Nucleus accumbens (tissue), 56 donors: ENCODE measurements at regions not wholly inside any gene's neighbourhood (a gene's known extent, or its start where the extent isn't known, plus 50 kb on each side); places are given as distances from the start of the nearest gene placed in this dataset.
"Not testable (repeated sequence)": the region's sequence is repeated elsewhere in the genome, so short reads cannot be mapped to it uniquely, and the experiment has no call there.

Experiments used
- DNase-seq, 56 donors: peaks; one replicate each; lab custom pipeline; 2025; lab: John Stamatoyannopoulos, UW

- DNase-seq: peak in 14 of 56 donors; percentile 1 to 43 (median 18)
These were observed 141.7 kb upstream of the PFKP start for GRCh38 chr10:2925631-2926030.

GRCh38 chr10:2924431-2924830, 142.9 kb upstream of the PFKP start:
- no peak for DNase-seq

GRCh38 chr10:2921956-2922680, 145.2 kb upstream of the PFKP start:
- DNase-seq: no peak

- DNase-seq: no peak
These were observed 146.7 kb upstream of the PFKP start for GRCh38 chr10:2920637-2921036.

GRCh38 chr10:2920168-2920567, 147.2 kb upstream of the PFKP start:
- DNase-seq: no peak

- DNase-seq: no peak
These were observed 148.3 kb upstream of the PFKP start for GRCh38 chr10:2919016-2919415.

GRCh38 chr10:2918489-2918888, 148.9 kb upstream of the PFKP start:
- DNase-seq: no peak

GRCh38 chr10:2917926-2918325, 149.4 kb upstream of the PFKP start:
- DNase-seq: no peak

GRCh38 chr10:2915412-2915811, 151.9 kb upstream of the PFKP start:
- DNase-seq: no peak

- DNase-seq: no peak
These were observed 152.6 kb upstream of the PFKP start for GRCh38 chr10:2914741-2915140.

GRCh38 chr10:2913474-2913873, 153.9 kb upstream of the PFKP start:
- no peak for DNase-seq

- no peak for DNase-seq
These were observed 156.7 kb upstream of the PFKP start for GRCh38 chr10:2910656-2911055.

- no peak for DNase-seq
These were observed 157.4 kb upstream of the PFKP start for GRCh38 chr10:2909921-2910320.

GRCh38 chr10:2908851-2909630, 158.3 kb upstream of the PFKP start:
- no peak for DNase-seq

- DNase-seq: no peak
These were observed 160.4 kb upstream of the PFKP start for GRCh38 chr10:2906974-2907373.

- DNase-seq: no peak
These were observed 161.5 kb upstream of the PFKP start for GRCh38 chr10:2905851-2906250.

- DNase-seq: no peak
These were observed 166.8 kb upstream of the PFKP start for GRCh38 chr10:2900530-2900929.

GRCh38 chr10:2899246-2899951, 167.9 kb upstream of the PFKP start:
- DNase-seq: no peak

GRCh38 chr10:2898509-2898860, 168.9 kb upstream of the PFKP start:
- DNase-seq: no peak

- no peak for DNase-seq
These were observed 169.5 kb upstream of the PFKP start for GRCh38 chr10:2897619-2898508.

- DNase-seq: not testable (repeated sequence)
These were observed 171.0 kb upstream of the PFKP start for GRCh38 chr10:2896334-2896733.
